ENCODE measurements at regions not wholly inside any gene's neighbourhood (a gene's known extent, or its start where the extent isn't known, plus 50 kb on each side); places are given as distances from the start of the nearest gene placed in this dataset.

- no peak for TF ChIP-seq ZNF114 (CRISPR knock-in tag; IDR thresholded peaks at IDR 0.05)
- TF ChIP-seq ETS1 (IDR thresholded peaks at IDR 0.05): no peak
- TF ChIP-seq CTCF (conservative IDR thresholded peaks at IDR 0.05; ENCODE audit: low read depth in 2 of 2): no peak
- TF ChIP-seq REST (IDR thresholded peaks at IDR 0.05; ENCODE audit: unreplicated experiment): no peak
- no peak for TF ChIP-seq CREB1 (CRISPR knock-in tag; IDR thresholded peaks at IDR 0.05; ENCODE audit: low read depth)
- no peak for TF ChIP-seq EZH2 (IDR thresholded peaks at IDR 0.05; ENCODE audit: low read depth, unreplicated experiment)
- no peak for TF ChIP-seq STAT1 (IDR thresholded peaks at IDR 0.05; ENCODE audit: unreplicated experiment)
- no peak for TF ChIP-seq JUNB (IDR thresholded peaks at IDR 0.05; ENCODE audit: unreplicated experiment)
- TF ChIP-seq NANOG (IDR thresholded peaks at IDR 0.05; ENCODE audit: borderline replicate concordance): no peak
- TF ChIP-seq POLR2AphosphoS5 (IDR thresholded peaks at IDR 0.05; ENCODE audit: low read depth): no peak
- H3K27ac ChIP-seq (ENCODE audit: low read depth): no peak overlapping the region
- peaks cover 8% of the 10 kb centered on the region; the same call in 1 of the 2 replicates for H3K9me2 ChIP-seq (ENCODE audit: insufficient read depth)
- DNase-seq (ENCODE audit: low spot score) (no peak), ATAC-seq (no peak)
- peaks cover 5% of the 10 kb centered on the region for H3K4me1 Mint-ChIP-seq
- H3K36me3 Mint-ChIP-seq (ENCODE audit: low read depth): no peaks in the 10 kb centered on the region
- no peak overlapping the region for H3K4me2 ChIP-seq
- no peaks in the 10 kb centered on the region for H3F3A ChIP-seq (replicated peaks; ENCODE audit: low read depth)
- no peaks in the 10 kb centered on the region for H3K36me3 ChIP-seq (ENCODE audit: insufficient read depth)
- no peak overlapping the region for H2AFZ ChIP-seq
- no peaks in the 10 kb centered on the region for H3K27me3 Mint-ChIP-seq (ENCODE audit: insufficient read depth, low read depth, poor library complexity)
- H3K4me1 ChIP-seq (ENCODE audit: insufficient read depth): no peaks in the 10 kb centered on the region
- no peak overlapping the region for H3K27ac Mint-ChIP-seq
- no peak overlapping the region for H3K4me3 ChIP-seq
- no peaks in the 10 kb centered on the region for H3K27me3 ChIP-seq (ENCODE audit: insufficient read depth)
- no peak overlapping the region for H3K4me3 Mint-ChIP-seq
- no peaks in the 10 kb centered on the region; the same call in 2 of the 3 replicates for H3K9me3 Mint-ChIP-seq
- no peaks in the 10 kb centered on the region for H3K79me2 ChIP-seq (replicated peaks; ENCODE audit: insufficient read depth)
- H4K20me1 ChIP-seq (replicated peaks; ENCODE audit: insufficient read depth): no peaks in the 10 kb centered on the region
Observed at GRCh38 chr14:53609009-53609408, 347.6 kb downstream of the BMP4 start.

GRCh38 chr14:53608369-53608768, 348.3 kb downstream of the BMP4 start:
- no peaks in the 10 kb centered on the region for H3K79me2 ChIP-seq (replicated peaks; ENCODE audit: insufficient read depth)
- ATAC-seq (no peak), DNase-seq (ENCODE audit: low spot score) (no peak)
- H3K4me2 ChIP-seq: no peak overlapping the region
- no peaks in the 10 kb centered on the region; the same call in 2 of the 3 replicates for H3K9me3 Mint-ChIP-seq
- no peaks in the 10 kb centered on the region for H3K4me1 ChIP-seq (ENCODE audit: insufficient read depth)
- no peak overlapping the region for H3K27ac ChIP-seq (ENCODE audit: low read depth)
- no peak overlapping the region for H2AFZ ChIP-seq
- no peak overlapping the region for H3K4me3 Mint-ChIP-seq
- H3K27me3 ChIP-seq (ENCODE audit: insufficient read depth): no peaks in the 10 kb centered on the region
- no peaks in the 10 kb centered on the region for H3K36me3 Mint-ChIP-seq (ENCODE audit: low read depth)
- no peak overlapping the region for H3K27ac Mint-ChIP-seq
- H3F3A ChIP-seq (replicated peaks; ENCODE audit: low read depth): no peaks in the 10 kb centered on the region
- H3K4me3 ChIP-seq: no peak overlapping the region
- H3K36me3 ChIP-seq (ENCODE audit: insufficient read depth): no peaks in the 10 kb centered on the region
- no peaks in the 10 kb centered on the region; the same call in 2 of the 3 replicates for H3K4me1 Mint-ChIP-seq
- H3K9me2 ChIP-seq (ENCODE audit: insufficient read depth): peaks cover 8% of the 10 kb centered on the region; the same call in 1 of the 2 replicates
- H4K20me1 ChIP-seq (replicated peaks; ENCODE audit: insufficient read depth): no peaks in the 10 kb centered on the region
- H3K27me3 Mint-ChIP-seq (ENCODE audit: insufficient read depth, low read depth, poor library complexity): no peaks in the 10 kb centered on the region
- TF ChIP-seq NANOG (IDR thresholded peaks at IDR 0.05; ENCODE audit: borderline replicate concordance): no peak
- no peak for TF ChIP-seq CTCF (conservative IDR thresholded peaks at IDR 0.05; ENCODE audit: low read depth in 2 of 2)
- no peak for TF ChIP-seq JUNB (IDR thresholded peaks at IDR 0.05; ENCODE audit: unreplicated experiment)
- no peak for TF ChIP-seq EZH2 (IDR thresholded peaks at IDR 0.05; ENCODE audit: low read depth, unreplicated experiment)
- TF ChIP-seq ZNF114 (CRISPR knock-in tag; IDR thresholded peaks at IDR 0.05): no peak
- no peak for TF ChIP-seq ZNF331 (CRISPR knock-in tag; IDR thresholded peaks at IDR 0.05; ENCODE audit: low read depth)
- no peak for TF ChIP-seq CREB1 (CRISPR knock-in tag; IDR thresholded peaks at IDR 0.05; ENCODE audit: low read depth)

All from GM23338 (cell line).